Neuronal stem cell (in vitro differentiated cells): ENCODE measurements at regions not wholly inside any gene's neighbourhood (a gene's known extent, or its start where the extent isn't known, plus 50 kb on each side); places are given as distances from the start of the nearest gene placed in this dataset.

Source experiments
- DNase-seq: peaks from one replicate; pipeline ENCODE4 v3.0.0-alpha.2; 2013; ENCODE audit warnings: low spot score
- H2AFZ ChIP-seq: one replicate; pipeline ENCODE4 v1.6.1; 2013; ENCODE audit warnings: mild to moderate bottlenecking, low read length, inconsistent platforms
- H2AK5ac ChIP-seq: 2 replicates; pipeline ENCODE4 v1.6.1; 2013; ENCODE audit warnings: low read depth, mild to moderate bottlenecking, inconsistent platforms, low read length, moderate library complexity, mixed read lengths
- H2BK120ac ChIP-seq: 2 replicates; pipeline ENCODE4 v1.6.1; 2013; ENCODE audit warnings: low read depth, mild to moderate bottlenecking, inconsistent platforms, low read length, moderate library complexity, mixed read lengths
- H2BK12ac ChIP-seq: one replicate; pipeline ENCODE4 v1.6.1; 2013; ENCODE audit warnings: low read length, inconsistent platforms
- H2BK15ac ChIP-seq: 2 replicates; pipeline ENCODE4 v1.6.1; 2013; ENCODE audit warnings: mild to moderate bottlenecking, low read length, inconsistent platforms, mixed read lengths
- H2BK5ac ChIP-seq: one replicate; pipeline ENCODE4 v1.6.1; 2013; ENCODE audit warnings: inconsistent platforms, mild to moderate bottlenecking, low read length, moderate library complexity
- H3K14ac ChIP-seq: one replicate; pipeline ENCODE4 v1.6.1; 2013; ENCODE audit warnings: low read length, inconsistent platforms
- H3K18ac ChIP-seq: 2 replicates; pipeline ENCODE4 v1.6.1; 2013; ENCODE audit warnings: low read length, inconsistent platforms
- H3K23ac ChIP-seq: 2 replicates; pipeline ENCODE4 v1.6.1; 2013; ENCODE audit warnings: low read depth, mild to moderate bottlenecking, mixed read lengths, low read length, inconsistent platforms; ENCODE audit not compliant: poor library complexity
- H3K27ac ChIP-seq: replicated peaks from 3 replicates; pipeline ENCODE4 v1.5.1; 2013; ENCODE audit warnings: low read length, inconsistent platforms
- H3K27me3 ChIP-seq, 3 experiments: 2 replicates each; pipeline ENCODE4 v1.6.1; 2013; ENCODE audit warnings: low read length in 3 of 3, mild to moderate bottlenecking in 2 of 3, inconsistent platforms in 1 of 3, low read depth in 1 of 3, mixed read lengths in 1 of 3, moderate library complexity in 1 of 3; ENCODE audit not compliant: control insufficient read depth in 3 of 3, insufficient read depth in 3 of 3
- H3K36me3 ChIP-seq, 2 donors: replicated peaks in 1 of 2; 2 replicates each; pipeline ENCODE4 v1.6.1; 2013; ENCODE audit warnings: low read length in 2 of 2; ENCODE audit not compliant: control insufficient read depth in 2 of 2, insufficient read depth in 2 of 2
- H3K4ac ChIP-seq: 2 replicates; pipeline ENCODE4 v1.6.1; 2013; ENCODE audit warnings: inconsistent platforms, mild to moderate bottlenecking, low read length, moderate library complexity
- H3K4me1 ChIP-seq, 2 donors: 1 replicate in 1 of 2; 2 replicates in 1 of 2; pipeline ENCODE4 v1.6.1; 2013; ENCODE audit warnings: low read length in 2 of 2, low read depth in 1 of 2; ENCODE audit not compliant: control insufficient read depth in 2 of 2, insufficient read depth in 1 of 2
- H3K4me2 ChIP-seq: one replicate; pipeline ENCODE4 v1.6.1; 2013; ENCODE audit warnings: mild to moderate bottlenecking, low read length, inconsistent platforms; ENCODE audit not compliant: insufficient read depth, poor library complexity, severe bottlenecking
- H3K4me3 ChIP-seq, 2 donors: 2 replicates each; pipeline ENCODE4 v1.5.1; 2013; ENCODE audit warnings: low read length in 2 of 2, mild to moderate bottlenecking in 2 of 2, inconsistent platforms in 1 of 2, moderate library complexity in 1 of 2
- H3K79me1 ChIP-seq: one replicate; pipeline ENCODE4 v1.6.1; 2013; ENCODE audit warnings: low read depth, mild to moderate bottlenecking, inconsistent platforms, low read length, moderate library complexity
- H3K9ac ChIP-seq: one replicate; pipeline ENCODE4 v1.6.1; 2013; ENCODE audit warnings: mild to moderate bottlenecking, low read depth, low read length, inconsistent platforms; ENCODE audit not compliant: poor library complexity
- H3K9me3 ChIP-seq, 2 donors: replicated peaks in 1 of 2; 2 replicates each; pipeline versions ENCODE3 to v1.6.1; 2013; ENCODE audit warnings: low read length in 2 of 2, mild to moderate bottlenecking in 2 of 2, inconsistent platforms in 1 of 2, low read depth in 1 of 2, mixed read lengths in 1 of 2, moderate library complexity in 1 of 2; ENCODE audit not compliant: control insufficient read depth in 2 of 2, insufficient read depth in 1 of 2
- H4K8ac ChIP-seq: one replicate; pipeline ENCODE4 v1.6.1; 2013; ENCODE audit warnings: low read depth, mild to moderate bottlenecking, inconsistent platforms, low read length, moderate library complexity
- H4K91ac ChIP-seq: one replicate; pipeline ENCODE4 v1.6.1; 2013; ENCODE audit warnings: low read length, low read depth, mild to moderate bottlenecking, inconsistent platforms; ENCODE audit not compliant: poor library complexity
- WGBS, 2 donors: extraction: QIAGEN DNeasy Blood & Tissue Kit; methylation state at CpG; one replicate each; pipeline ENCODE4 v1.1.7; 2013; ENCODE audit warnings: missing lambda C conversion rate in 2 of 2, mixed read lengths in 1 of 2; ENCODE audit not compliant: insufficient read length in 2 of 2, insufficient replicate concordance in 1 of 2; ENCODE audit errors: extremely low coverage in 2 of 2; 5-methylcytosine and 5-hydroxymethylcytosine counted together

DNA sequence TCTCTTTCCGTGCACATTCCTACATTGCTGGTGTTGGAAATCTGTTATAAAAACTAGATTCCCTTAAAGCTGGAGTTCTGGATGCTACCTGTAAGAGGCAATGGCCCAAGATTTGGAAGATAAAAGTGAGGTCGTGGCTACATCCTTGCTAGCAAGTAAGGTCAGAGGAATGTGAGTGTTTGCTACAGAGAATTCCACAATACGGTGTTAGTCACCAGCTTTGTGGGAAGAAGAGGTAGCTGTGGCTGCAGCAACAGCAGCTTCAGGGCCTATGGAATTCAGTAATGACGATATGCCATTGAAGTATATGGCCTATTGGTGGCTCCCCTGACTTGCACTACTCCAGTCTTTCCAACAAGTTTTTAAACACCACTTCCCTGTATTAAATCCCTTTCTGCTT is 227.7 kb upstream of the TMEM260 start:
- H2BK5ac ChIP-seq: no peak overlapping the region
- no peak overlapping the region for H3K4me3 ChIP-seq
- H2AFZ ChIP-seq: no peak overlapping the region
- H3K9ac ChIP-seq: no peak overlapping the region
- H3K27me3 ChIP-seq: no peaks in the 10 kb centered on the region
- H3K79me1 ChIP-seq: no peaks in the 10 kb centered on the region
- no peak overlapping the region for H3K27ac ChIP-seq
- no peak overlapping the region for H3K14ac ChIP-seq
- no peaks in the 10 kb centered on the region for H3K36me3 ChIP-seq
- no peak overlapping the region for H2BK15ac ChIP-seq
- H4K91ac ChIP-seq: no peak overlapping the region
- H3K4me2 ChIP-seq: no peak overlapping the region
- H3K4ac ChIP-seq: no peak overlapping the region
- DNase-seq: no peak
- no CpG with 5 or more reads among the region's 4 CpGs for WGBS, 2 donors
- H4K8ac ChIP-seq: no peak overlapping the region
- H3K9me3 ChIP-seq: peaks cover 0 to 1% of the 10 kb centered on the region in 2 donors
- no peaks in the 10 kb centered on the region for H3K4me1 ChIP-seq
- H2AK5ac ChIP-seq: no peak overlapping the region
- no peak overlapping the region for H3K23ac ChIP-seq
- no peak overlapping the region for H2BK12ac ChIP-seq
- H2BK120ac ChIP-seq: no peak overlapping the region
- no peak overlapping the region for H3K18ac ChIP-seq

DNA sequence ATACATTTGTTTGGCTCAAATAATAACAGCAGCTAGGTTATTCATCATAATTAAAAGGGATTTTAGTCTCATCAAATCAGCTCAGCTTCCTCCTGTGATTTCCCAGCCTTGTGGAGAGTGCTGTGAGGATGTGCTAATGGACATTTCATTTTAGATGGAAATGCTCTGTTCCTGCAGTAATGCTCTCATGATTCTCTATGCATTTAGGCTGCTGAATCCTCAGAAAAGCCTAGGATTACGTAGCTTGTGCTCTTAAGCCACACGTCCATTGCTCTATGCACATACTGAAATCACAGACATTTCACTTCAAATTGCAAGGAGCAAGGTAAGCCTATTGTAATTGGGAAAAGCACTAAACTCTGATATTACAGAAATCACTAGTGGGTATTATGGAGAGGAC is 226.6 kb upstream of the TMEM260 start:
- Histone ChIP-seq H2AK5ac (no peak overlapping the region), H2AFZ (no peak overlapping the region), H2BK12ac (no peak overlapping the region), H3K9ac (no peak overlapping the region), H3K4me3 (no peak overlapping the region), H3K14ac (no peak overlapping the region), H3K4me1 (no peaks in the 10 kb centered on the region), H3K27me3 (no peaks in the 10 kb centered on the region), H2BK120ac (no peak overlapping the region), H3K4ac (no peak overlapping the region), H4K91ac (no peak overlapping the region), H3K4me2 (no peak overlapping the region), H3K9me3 (peaks cover 0 to 1% of the 10 kb centered on the region in 2 donors), H3K23ac (no peak overlapping the region), H2BK5ac (no peak overlapping the region), H3K36me3 (no peaks in the 10 kb centered on the region), H4K8ac (no peak overlapping the region), H3K27ac (no peak overlapping the region), H2BK15ac (no peak overlapping the region), H3K18ac (no peak overlapping the region), H3K79me1 (no peaks in the 10 kb centered on the region)
- DNase-seq: no peak
- no CpG with 5 or more reads among the region's 2 CpGs for WGBS, 2 donors

DNA sequence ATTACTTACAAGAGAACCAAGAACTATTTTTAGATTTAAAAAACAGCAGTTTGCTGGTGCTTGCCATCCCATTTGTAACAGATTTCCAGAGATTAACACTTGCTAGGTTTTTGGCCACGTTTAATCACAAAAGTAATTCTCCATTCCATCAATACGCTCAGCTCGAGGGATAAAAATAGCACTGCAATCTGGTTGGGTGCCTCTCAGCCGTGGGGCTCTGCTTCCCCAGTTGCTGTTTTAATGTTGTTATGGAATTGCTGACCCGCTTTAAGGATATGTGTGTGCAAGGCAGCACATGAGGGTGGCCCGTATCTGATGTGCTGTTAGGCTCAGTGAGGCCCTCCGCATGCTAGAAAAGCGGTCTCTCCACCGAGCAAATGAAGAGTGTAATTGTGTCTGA is 222.2 kb upstream of the TMEM260 start:
- H3K18ac ChIP-seq: no peak overlapping the region
- H3K9me3 ChIP-seq: no peaks in the 10 kb centered on the region
- H2BK5ac ChIP-seq: no peak overlapping the region
- H2BK120ac ChIP-seq: no peak overlapping the region
- no peak overlapping the region for H2BK15ac ChIP-seq
- no peak for DNase-seq
- no CpG with 5 or more reads among the region's 9 CpGs for WGBS, 2 donors
- no peak overlapping the region for H2AFZ ChIP-seq
- H3K4me3 ChIP-seq: no peak overlapping the region
- no peak overlapping the region for H3K23ac ChIP-seq
- no peak overlapping the region for H3K9ac ChIP-seq
- no peak overlapping the region for H3K4ac ChIP-seq
- H3K79me1 ChIP-seq: no peaks in the 10 kb centered on the region
- no peak overlapping the region for H3K27ac ChIP-seq
- no peak overlapping the region for H3K4me2 ChIP-seq
- H4K91ac ChIP-seq: no peak overlapping the region
- H3K4me1 ChIP-seq: no peaks in the 10 kb centered on the region
- no peak overlapping the region for H4K8ac ChIP-seq
- H3K14ac ChIP-seq: no peak overlapping the region
- H2AK5ac ChIP-seq: no peak overlapping the region
- H3K36me3 ChIP-seq: no peaks in the 10 kb centered on the region
- no peaks in the 10 kb centered on the region for H3K27me3 ChIP-seq
- H2BK12ac ChIP-seq: no peak overlapping the region

DNA sequence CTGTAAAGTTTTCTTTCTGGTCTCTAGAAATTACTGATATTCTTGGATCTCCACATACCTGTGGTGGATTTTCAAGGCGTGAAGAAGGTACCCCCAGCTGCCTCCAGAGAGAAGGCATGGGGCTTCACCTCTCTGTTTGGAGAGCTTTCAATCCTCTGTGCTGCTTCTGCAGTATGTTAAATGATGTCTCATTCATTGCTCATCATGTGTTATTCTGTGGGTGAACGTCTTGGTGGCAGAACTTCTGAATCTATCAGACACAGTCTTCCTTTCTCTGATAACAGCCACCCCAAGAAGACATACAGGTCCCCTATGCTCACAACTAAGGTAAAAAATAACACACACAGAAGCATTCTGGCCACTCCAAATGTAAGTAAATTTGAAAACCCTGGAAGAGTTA is 221.3 kb upstream of the TMEM260 start:
- Histone ChIP-seq H3K4me3 (no peak overlapping the region), H3K9ac (no peak overlapping the region), H3K23ac (no peak overlapping the region), H3K79me1 (no peaks in the 10 kb centered on the region), H3K4me2 (no peak overlapping the region), H3K4me1 (no peaks in the 10 kb centered on the region), H3K27ac (no peak overlapping the region), H2AFZ (no peak overlapping the region), H2BK12ac (no peak overlapping the region), H3K9me3 (no peaks in the 10 kb centered on the region), H4K8ac (no peak overlapping the region), H3K14ac (no peak overlapping the region), H2AK5ac (no peak overlapping the region), H3K4ac (no peak overlapping the region), H4K91ac (no peak overlapping the region), H2BK120ac (no peak overlapping the region), H3K18ac (no peak overlapping the region), H2BK15ac (no peak overlapping the region), H3K27me3 (no peaks in the 10 kb centered on the region), H2BK5ac (no peak overlapping the region), H3K36me3 (no peaks in the 10 kb centered on the region)
- WGBS, 2 donors: no CpG with 5 or more reads among the region's 2 CpGs
- no peak for DNase-seq
